DMS114 treated with DMSO at 0.1 percent for 48 hours (cell line): ENCODE measurements at regions not wholly inside any gene's neighbourhood (a gene's known extent, or its start where the extent isn't known, plus 50 kb on each side); places are given as distances from the start of the nearest gene placed in this dataset.
"Not testable (repeated sequence)": the region's sequence is repeated elsewhere in the genome, so short reads cannot be mapped to it uniquely, and the experiment has no call there.

ENCODE experiments used
- DNase-seq: peaks from one replicate; lab custom pipeline; 2025; ENCODE audit not compliant: unreplicated experiment; lab: John Stamatoyannopoulos, UW

- no peak for DNase-seq
Observed at GRCh38 chr20:48409055-48409615, 418.7 kb downstream of the PREX1 start.

GRCh38 chr20:48407710-48408109, 420.1 kb downstream of the PREX1 start:
- DNase-seq: no peak

GRCh38 chr20:48406912-48407340, 420.9 kb downstream of the PREX1 start:
- DNase-seq: no peak

- no peak for DNase-seq
Observed at GRCh38 chr20:48406498-48406897, 421.3 kb downstream of the PREX1 start.

GRCh38 chr20:48405909-48406308, 421.9 kb downstream of the PREX1 start:
- DNase-seq: no peak

GRCh38 chr20:48404598-48404997, 423.2 kb downstream of the PREX1 start:
- no peak for DNase-seq

GRCh38 chr20:48403167-48403761, 424.5 kb downstream of the PREX1 start:
- DNase-seq: no peak

- no peak for DNase-seq
Observed at GRCh38 chr20:48401359-48401758, 426.4 kb downstream of the PREX1 start.

- DNase-seq: no peak
Observed at GRCh38 chr20:48400009-48400408, 427.8 kb downstream of the PREX1 start.

- DNase-seq: no peak
Observed at GRCh38 chr20:48398506-48399449, 429.0 kb downstream of the PREX1 start.

GRCh38 chr20:48396981-48397861, 430.6 kb downstream of the PREX1 start:
- not testable (repeated sequence) for DNase-seq

GRCh38 chr20:48395816-48396546, 431.8 kb downstream of the PREX1 start:
- no peak for DNase-seq

GRCh38 chr20:48394415-48395081, 433.3 kb downstream of the PREX1 start:
- DNase-seq: no peak

GRCh38 chr20:48393737-48394314, 434.0 kb downstream of the PREX1 start:
- DNase-seq: no peak

- DNase-seq: no peak
Observed at GRCh38 chr20:48393311-48393685, 434.5 kb downstream of the PREX1 start.

- DNase-seq: no peak
Observed at GRCh38 chr20:48392407-48393310, 435.1 kb downstream of the PREX1 start.

- DNase-seq: no peak
Observed at GRCh38 chr20:48390981-48391380, 436.8 kb downstream of the PREX1 start.

GRCh38 chr20:48387675-48388074, 440.1 kb downstream of the PREX1 start:
- DNase-seq: no peak
